HFFc6 (cell line): ENCODE measurements at regions not wholly inside any gene's neighbourhood (a gene's known extent, or its start where the extent isn't known, plus 50 kb on each side); places are given as distances from the start of the nearest gene placed in this dataset.

ENCODE experiments used
- DNase-seq: peaks from one replicate; pipeline ENCODE4 v3.0.0-alpha.2; 2018
- H3K27ac Mint-ChIP-seq: 2 replicates; pipeline ENCODE4 v1.8.0; 2020; ENCODE audit warnings: mild to moderate bottlenecking, mixed read lengths
- H3K27me3 Mint-ChIP-seq: 2 replicates; pipeline ENCODE4 v1.8.0; 2021; ENCODE audit warnings: mild to moderate bottlenecking, moderate library complexity, mixed read lengths; ENCODE audit not compliant: insufficient read depth
- H3K36me3 Mint-ChIP-seq: 2 replicates; pipeline ENCODE4 v1.8.0; 2021; ENCODE audit warnings: low read depth, mixed read lengths
- H3K4me1 Mint-ChIP-seq: 2 replicates; pipeline ENCODE4 v1.8.0; 2020; ENCODE audit warnings: low read depth, mixed read lengths
- H3K4me3 Mint-ChIP-seq: 2 replicates; pipeline ENCODE4 v1.8.0; 2020; ENCODE audit warnings: mild to moderate bottlenecking, moderate library complexity, mixed read lengths
- H3K9me3 Mint-ChIP-seq: 2 replicates; pipeline ENCODE4 v1.8.0; 2020; ENCODE audit warnings: mild to moderate bottlenecking, mixed read lengths
- TF ChIP-seq, protein P1 (sequence below): fragments of 200-600 bp; sonication (generic); IDR thresholded peaks from 2 replicates; pipeline ENCODE4 v1.5.0; 2021; ENCODE audit warnings: antibody characterized with exemption, mild to moderate bottlenecking

DNA sequence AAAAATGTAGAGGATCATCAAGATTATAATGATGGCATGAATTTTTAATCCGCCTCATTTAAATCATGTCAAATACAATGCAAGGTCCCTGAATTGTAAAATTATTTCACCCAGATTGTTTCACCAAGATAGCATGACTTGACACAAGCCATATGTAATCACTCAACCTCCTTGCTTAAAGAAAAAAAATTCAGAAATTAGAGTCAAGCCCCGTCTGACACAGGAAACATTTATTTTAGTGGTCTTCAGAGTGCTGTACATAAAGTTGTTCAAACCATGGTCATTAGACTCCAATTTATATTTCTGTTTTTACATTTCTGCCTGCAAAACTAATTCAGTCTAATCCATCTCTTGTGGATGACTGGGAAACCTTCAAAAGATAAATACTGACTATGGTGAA is 200.2 kb downstream of the CBLN4 start:
- Mint-ChIP-seq H3K4me1 (no peaks in the 10 kb centered on the region), H3K36me3 (no peaks in the 10 kb centered on the region), H3K4me3 (no peak overlapping the region), H3K27ac (no peak overlapping the region), H3K27me3 (peaks cover 2% of the 10 kb centered on the region; the same call in 1 of the 2 replicates), H3K9me3 (peaks cover 49% of the 10 kb centered on the region)
- TF ChIP-seq, protein P1, sequence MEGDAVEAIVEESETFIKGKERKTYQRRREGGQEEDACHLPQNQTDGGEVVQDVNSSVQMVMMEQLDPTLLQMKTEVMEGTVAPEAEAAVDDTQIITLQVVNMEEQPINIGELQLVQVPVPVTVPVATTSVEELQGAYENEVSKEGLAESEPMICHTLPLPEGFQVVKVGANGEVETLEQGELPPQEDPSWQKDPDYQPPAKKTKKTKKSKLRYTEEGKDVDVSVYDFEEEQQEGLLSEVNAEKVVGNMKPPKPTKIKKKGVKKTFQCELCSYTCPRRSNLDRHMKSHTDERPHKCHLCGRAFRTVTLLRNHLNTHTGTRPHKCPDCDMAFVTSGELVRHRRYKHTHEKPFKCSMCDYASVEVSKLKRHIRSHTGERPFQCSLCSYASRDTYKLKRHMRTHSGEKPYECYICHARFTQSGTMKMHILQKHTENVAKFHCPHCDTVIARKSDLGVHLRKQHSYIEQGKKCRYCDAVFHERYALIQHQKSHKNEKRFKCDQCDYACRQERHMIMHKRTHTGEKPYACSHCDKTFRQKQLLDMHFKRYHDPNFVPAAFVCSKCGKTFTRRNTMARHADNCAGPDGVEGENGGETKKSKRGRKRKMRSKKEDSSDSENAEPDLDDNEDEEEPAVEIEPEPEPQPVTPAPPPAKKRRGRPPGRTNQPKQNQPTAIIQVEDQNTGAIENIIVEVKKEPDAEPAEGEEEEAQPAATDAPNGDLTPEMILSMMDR = no peak
- DNase-seq = no peak

DNA sequence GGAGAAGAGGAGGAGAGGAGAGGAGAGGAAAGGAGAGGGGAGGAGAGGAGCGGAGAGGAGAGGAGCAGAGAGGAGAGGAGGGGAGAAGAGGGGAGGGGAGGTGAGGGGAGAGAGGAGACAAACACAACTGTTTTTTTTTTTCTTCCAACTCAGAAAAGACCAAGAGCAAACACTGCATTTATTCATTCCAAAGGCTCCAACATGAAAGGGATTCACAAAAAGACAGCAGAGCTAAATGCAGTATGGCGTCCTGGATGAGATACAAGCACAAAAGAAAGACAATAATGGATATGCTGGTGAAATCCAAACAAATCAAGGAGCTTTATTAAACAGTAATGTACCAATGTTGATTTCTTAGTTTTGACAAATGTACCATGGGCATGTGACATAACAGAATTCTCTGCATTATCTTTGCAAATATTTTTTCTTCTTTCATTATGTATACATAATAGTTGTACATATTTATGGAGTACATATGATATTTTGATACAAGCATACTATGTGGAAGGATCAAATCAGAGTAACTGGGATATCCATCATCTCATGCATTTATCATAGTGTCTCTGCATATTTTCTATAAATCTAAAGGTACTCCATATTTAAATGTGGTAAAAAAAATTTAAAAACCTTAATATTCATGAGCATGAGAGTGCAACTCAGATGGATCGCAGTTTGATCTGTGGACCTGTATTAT is 204.6 kb downstream of the CBLN4 start:
- Mint-ChIP-seq H3K27ac (no peak overlapping the region), H3K4me1 (no peaks in the 10 kb centered on the region), H3K4me3 (no peak overlapping the region), H3K36me3 (peaks cover 2% of the 10 kb centered on the region; the same call in 1 of the 2 replicates), H3K9me3 (peaks cover 70% of the 10 kb centered on the region), H3K27me3 (peaks cover 2% of the 10 kb centered on the region; the same call in 1 of the 2 replicates)
- DNase-seq = no peak
- TF ChIP-seq, protein P1 = no peak

DNA sequence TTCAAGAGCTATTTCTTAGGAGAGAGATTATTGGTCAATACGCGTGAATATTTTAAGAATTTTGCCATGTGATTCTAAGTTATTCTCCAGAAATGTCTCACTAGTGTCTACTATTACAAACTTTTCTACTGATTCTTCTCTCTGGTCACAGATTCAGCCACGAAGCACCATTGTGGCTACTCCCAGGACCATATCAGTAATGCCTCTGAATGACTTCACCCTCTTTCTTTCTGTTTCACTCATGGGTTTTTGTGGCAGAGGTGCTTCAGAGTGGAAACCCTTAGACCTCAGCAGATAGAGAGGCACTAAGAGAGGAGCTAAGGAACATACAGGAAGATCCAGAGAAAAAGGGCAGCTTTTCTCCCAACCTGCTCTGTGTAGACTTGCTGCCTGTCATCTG is 211.3 kb downstream of the CBLN4 start:
- H3K4me1 Mint-ChIP-seq = no peaks in the 10 kb centered on the region
- no peak overlapping the region for H3K4me3 Mint-ChIP-seq
- peaks cover 3% of the 10 kb centered on the region; the same call in 1 of the 2 replicates for H3K36me3 Mint-ChIP-seq
- no peaks in the 10 kb centered on the region for H3K27me3 Mint-ChIP-seq
- no peak overlapping the region for H3K27ac Mint-ChIP-seq
- peaks cover 61% of the 10 kb centered on the region for H3K9me3 Mint-ChIP-seq
- no peak for DNase-seq
- TF ChIP-seq, protein P1 = no peak

DNA sequence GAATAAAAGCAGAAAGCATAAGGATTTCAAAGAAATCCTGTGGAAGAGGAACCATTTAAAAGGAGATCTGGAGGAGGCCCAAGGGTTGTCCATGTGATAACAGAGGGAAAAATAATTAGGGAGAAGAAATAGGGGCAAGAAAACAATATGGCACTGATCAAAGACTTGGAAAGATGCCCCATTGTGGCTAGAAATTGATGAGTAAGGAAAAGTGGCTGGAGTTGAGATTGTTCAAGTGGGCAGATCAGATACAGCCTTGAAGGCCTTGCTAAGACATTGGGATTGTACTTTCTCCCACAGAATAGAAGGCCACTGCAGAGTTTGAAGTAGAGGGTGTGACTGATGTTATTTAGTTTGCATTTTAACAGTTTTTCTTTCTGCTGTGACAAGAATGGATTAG is 213.3 kb downstream of the CBLN4 start:
- Mint-ChIP-seq H3K27ac (no peak overlapping the region), H3K27me3 (no peaks in the 10 kb centered on the region), H3K36me3 (peaks cover 3% of the 10 kb centered on the region), H3K4me3 (no peak overlapping the region), H3K4me1 (no peaks in the 10 kb centered on the region), H3K9me3 (peaks cover 56% of the 10 kb centered on the region)
- no peak for DNase-seq
- TF ChIP-seq, protein P1 = no peak

DNA sequence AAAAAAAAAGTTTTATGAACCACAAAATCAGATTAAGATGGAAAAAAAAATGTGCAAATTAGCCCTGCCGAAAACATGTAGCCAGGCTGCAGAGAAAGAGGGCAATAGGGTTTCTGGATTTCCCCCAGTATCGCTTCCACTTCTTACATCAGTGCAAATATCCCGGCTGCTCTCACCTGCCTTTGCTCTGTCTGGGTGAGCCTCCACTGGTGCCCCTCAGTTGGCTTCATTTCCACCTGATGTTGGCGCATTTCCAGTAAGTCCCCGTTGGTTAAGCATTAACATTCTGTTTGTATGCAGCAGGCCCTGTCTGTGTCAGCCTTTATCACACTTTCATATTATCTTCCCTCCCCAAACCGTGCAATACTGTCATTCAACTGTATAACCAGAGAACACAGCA is 215.1 kb downstream of the CBLN4 start:
- Mint-ChIP-seq H3K4me3 (no peak overlapping the region), H3K27me3 (no peaks in the 10 kb centered on the region), H3K9me3 (peaks cover 53% of the 10 kb centered on the region)

More for the DNA sequence above, 215.1 kb downstream of the CBLN4 start:
- no peak for DNase-seq
- H3K4me1 Mint-ChIP-seq = no peaks in the 10 kb centered on the region
- peaks cover 4% of the 10 kb centered on the region; the same call in 1 of the 2 replicates for H3K36me3 Mint-ChIP-seq
- TF ChIP-seq, protein P1 = no peak
- no peak overlapping the region for H3K27ac Mint-ChIP-seq
